Tibial nerve (tissue), 4 donors: ENCODE measurements at regions not wholly inside any gene's neighbourhood (a gene's known extent, or its start where the extent isn't known, plus 50 kb on each side); places are given as distances from the start of the nearest gene placed in this dataset.
"Not testable (repeated sequence)": the region's sequence is repeated elsewhere in the genome, so short reads cannot be mapped to it uniquely, and the experiment has no call there.

Experiments used
- DNase-seq, 2 donors: peaks; one replicate each; pipeline ENCODE4 v3.0.0-alpha.2; 2019; ENCODE audit warnings: low spot score in 2 of 2
- H3K27ac ChIP-seq, 4 donors: fragments of 200-600 bp; sonication (generic) in 3 of 4; one replicate each; pipeline ENCODE4 v1.5.1; 2017 to 2019; ENCODE audit warnings: mild to moderate bottlenecking in 1 of 4
- H3K27me3 ChIP-seq, 2 donors: fragments of 200-600 bp; sonication (generic) in 1 of 2; one replicate each; pipeline versions ENCODE4 v1.5.1 to v1.6.0; 2017 to 2019
- H3K36me3 ChIP-seq, 3 donors: fragments of 200-600 bp; sonication (generic); one replicate each; pipeline ENCODE4 v1.5.1; 2018 to 2019
- H3K4me1 ChIP-seq, 4 donors: fragments of 200-600 bp; sonication (generic) in 3 of 4; one replicate each; pipeline ENCODE4 v1.5.1; 2017 to 2019
- H3K4me3 ChIP-seq, 4 donors: fragments of 200-600 bp; sonication (generic) in 3 of 4; one replicate each; pipeline ENCODE4 v1.5.1; 2017 to 2019; ENCODE audit warnings: mild to moderate bottlenecking in 1 of 4, moderate library complexity in 1 of 4
- H3K9me3 ChIP-seq, 4 donors: fragments of 200-600 bp; sonication (generic) in 3 of 4; one replicate each; pipeline ENCODE4 v1.5.1; 2017 to 2019
- CTCF ChIP-seq, 5 experiments: fragments of 200-600 bp in 3 of 5; fragments of 450-650 bp in 2 of 5; sonication (generic) in 3 of 5; IDR thresholded peaks; one replicate each; pipeline ENCODE4 v1.5.1; 2016 to 2019; ENCODE audit warnings: antibody characterized with exemption in 5 of 5, mild to moderate bottlenecking in 3 of 5, moderate library complexity in 2 of 5
- EP300 ChIP-seq, 2 donors: sonication (generic); formaldehyde crosslinking; IDR thresholded peaks; one replicate each; pipeline ENCODE4 v1.6.1; 2017; ENCODE audit warnings: antibody characterized with exemption in 2 of 2, mild to moderate bottlenecking in 1 of 2
- POLR2A ChIP-seq, 2 donors: fragments of 450-650 bp; IDR thresholded peaks; one replicate each; pipeline ENCODE4 v1.6.1; 2017; ENCODE audit warnings: antibody characterized with exemption in 2 of 2, mild to moderate bottlenecking in 2 of 2, moderate library complexity in 2 of 2
- WGBS, 2 donors: methylation state at CpG; one replicate each; pipeline ENCODE4 v1.1.5; 2018; 5-methylcytosine and 5-hydroxymethylcytosine counted together

- H3K9me3 ChIP-seq, result peaks cover 0 to 35% (median 0%) of the 10 kb centered on the region in 4 donors
- DNase-seq, H3K27me3 ChIP-seq, H3K4me3 ChIP-seq, H3K4me1 ChIP-seq, H3K36me3 ChIP-seq, H3K27ac ChIP-seq: not testable (repeated sequence)
- 91 to 92% methylated on average over 16 of the region's 16 CpGs for WGBS, 2 donors
These were observed 64.5 kb upstream of the HTR1E start for GRCh38 chr6:86872810-86873209.

- 41 to 44% methylated on average over 1 of the region's 1 CpG for WGBS, 2 donors
- H3K36me3 ChIP-seq, result no peaks in the 10 kb centered on the region
- H3K9me3 ChIP-seq, result peaks cover 0 to 45% (median 1%) of the 10 kb centered on the region in 4 donors
- DNase-seq, result no peak
- TF ChIP-seq POLR2A (IDR thresholded peaks at IDR 0.05) (no peak), CTCF (IDR thresholded peaks at IDR 0.05) (no peak), EP300 (IDR thresholded peaks at IDR 0.05) (no peak)
- H3K4me3 ChIP-seq, result no peak overlapping the region
- no peaks in the 10 kb centered on the region for H3K4me1 ChIP-seq
- H3K27ac ChIP-seq, result no peak overlapping the region
- no peaks in the 10 kb centered on the region for H3K27me3 ChIP-seq
These were observed 65.6 kb upstream of the HTR1E start for GRCh38 chr6:86871681-86872080.

DNA sequence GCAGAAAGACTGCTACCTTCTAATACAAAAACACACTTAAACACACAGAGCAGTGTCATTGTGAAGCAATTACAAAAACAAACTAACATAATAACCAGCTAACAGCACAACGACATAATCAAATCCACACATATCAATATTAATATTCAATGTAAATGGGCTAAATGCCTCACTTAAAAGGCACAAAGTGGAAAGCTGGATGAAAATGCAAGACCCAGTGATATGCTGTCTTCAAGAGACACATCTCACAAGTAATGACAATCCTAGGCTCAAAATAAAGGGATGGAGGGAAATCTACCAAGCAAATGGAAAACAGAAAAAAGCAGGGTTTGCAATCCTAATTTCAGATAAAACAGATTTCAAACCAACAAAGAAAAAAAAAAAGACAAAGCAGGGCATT is 67.8 kb upstream of the HTR1E start:
- DNase-seq, result no peak
- Histone ChIP-seq H3K9me3 (peaks cover 0 to 55% (median 1%) of the 10 kb centered on the region in 4 donors), H3K27ac (no peak overlapping the region), H3K36me3 (no peaks in the 10 kb centered on the region), H3K27me3 (no peaks in the 10 kb centered on the region), H3K4me3 (no peak overlapping the region), H3K4me1 (no peaks in the 10 kb centered on the region)
- 94 to 97% methylated on average over 1 of the region's 1 CpG for WGBS, 2 donors
- TF ChIP-seq CTCF (IDR thresholded peaks at IDR 0.05), result no peak
- no peak for TF ChIP-seq EP300 (IDR thresholded peaks at IDR 0.05)
- TF ChIP-seq POLR2A (IDR thresholded peaks at IDR 0.05), result no peak

DNA sequence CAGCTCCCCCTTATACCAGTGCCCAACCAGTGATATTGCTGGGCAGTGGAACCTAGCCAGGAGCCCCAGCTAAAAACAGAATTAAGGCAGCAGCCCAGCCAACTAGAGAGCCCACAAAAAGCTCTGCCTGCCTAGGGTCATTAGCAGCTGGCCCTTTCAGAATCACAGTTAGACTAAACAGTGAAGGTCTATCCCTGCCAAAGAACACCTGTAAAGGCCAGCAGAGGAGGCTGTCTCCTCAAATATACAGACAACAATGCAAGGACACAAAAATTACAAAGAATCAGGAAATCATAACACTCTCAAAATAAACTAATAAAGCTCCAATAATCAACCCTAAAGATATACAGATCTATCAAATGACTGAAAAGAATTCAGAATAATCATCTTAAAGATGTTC is 77.8 kb upstream of the HTR1E start:
- DNase-seq, result no peak
- Histone ChIP-seq H3K9me3 (no peaks in the 10 kb centered on the region), H3K4me3 (no peak overlapping the region), H3K36me3 (no peaks in the 10 kb centered on the region), H3K27me3 (no peaks in the 10 kb centered on the region), H3K4me1 (no peaks in the 10 kb centered on the region), H3K27ac (no peak overlapping the region)
- TF ChIP-seq EP300 (IDR thresholded peaks at IDR 0.05) (no peak), CTCF (IDR thresholded peaks at IDR 0.05) (no peak)

DNA sequence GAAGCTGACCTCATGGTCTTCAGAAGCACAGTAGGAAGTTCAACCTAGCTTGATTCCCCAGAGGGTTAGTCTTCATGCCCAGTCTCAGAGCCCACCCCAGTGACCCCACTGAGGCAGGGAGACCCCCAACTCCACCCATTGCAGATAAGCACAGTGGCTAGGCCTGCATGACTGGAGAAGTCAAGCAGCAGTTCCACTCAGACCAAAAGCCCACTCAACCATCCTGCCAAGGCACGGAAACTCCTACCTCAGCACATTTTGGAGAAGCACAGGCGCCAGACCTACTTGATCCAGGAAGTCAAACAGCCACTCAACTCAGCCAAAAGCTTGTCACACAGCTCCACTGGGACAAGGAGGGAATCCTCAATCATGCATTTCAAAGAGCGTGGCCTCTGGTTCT is 78.4 kb upstream of the HTR1E start:
- Histone ChIP-seq H3K36me3 (no peaks in the 10 kb centered on the region), H3K9me3 (no peaks in the 10 kb centered on the region), H3K4me3 (no peak overlapping the region), H3K27me3 (no peaks in the 10 kb centered on the region), H3K4me1 (no peaks in the 10 kb centered on the region), H3K27ac (no peak overlapping the region)
- WGBS, 2 donors, result 81 to 98% methylated on average over 3 of the region's 3 CpGs
- TF ChIP-seq POLR2A (IDR thresholded peaks at IDR 0.05) (no peak), CTCF (IDR thresholded peaks at IDR 0.05) (no peak), EP300 (IDR thresholded peaks at IDR 0.05) (no peak)
- no peak for DNase-seq

GRCh38 chr6:86857783-86858182 is 79.5 kb upstream of the HTR1E start:
- TF ChIP-seq EP300 (IDR thresholded peaks at IDR 0.05), result no peak
- no peak for TF ChIP-seq CTCF (IDR thresholded peaks at IDR 0.05)
- TF ChIP-seq POLR2A (IDR thresholded peaks at IDR 0.05), result no peak
- DNase-seq, result no peak
- H3K27ac ChIP-seq, result no peak overlapping the region
- no peaks in the 10 kb centered on the region for H3K36me3 ChIP-seq
- no peaks in the 10 kb centered on the region for H3K27me3 ChIP-seq
- no peaks in the 10 kb centered on the region for H3K9me3 ChIP-seq
- H3K4me1 ChIP-seq, result no peaks in the 10 kb centered on the region
- no peak overlapping the region for H3K4me3 ChIP-seq
- 79 to 82% methylated on average over 2 of the region's 2 CpGs for WGBS, 2 donors
